ENCODE measurements at regions not wholly inside any gene's neighbourhood (a gene's known extent, or its start where the extent isn't known, plus 50 kb on each side); places are given as distances from the start of the nearest gene placed in this dataset.
"Not testable (repeated sequence)": the region's sequence is repeated elsewhere in the genome, so short reads cannot be mapped to it uniquely, and the experiment has no call there.

DNA sequence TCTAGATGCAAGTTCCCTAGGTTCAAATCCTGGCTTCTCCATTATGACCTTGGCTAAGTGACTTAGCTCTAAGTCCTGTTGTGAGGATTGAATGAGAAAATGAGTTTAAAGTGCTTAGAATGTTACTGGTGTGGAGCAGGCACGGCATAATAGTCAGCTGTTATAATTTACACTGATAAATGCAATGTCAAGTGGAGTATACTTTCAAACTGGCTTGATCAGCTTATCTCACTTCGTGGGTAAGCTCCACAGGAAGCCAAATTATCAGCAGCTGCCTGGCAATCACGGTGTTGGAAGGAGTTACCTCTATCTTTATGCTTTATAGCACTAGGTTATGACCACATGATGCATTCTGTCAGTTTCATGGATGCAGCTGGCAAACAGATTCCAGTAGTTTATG lies 272.8 kb downstream of the OLFM4 start:
- H3K27me3 ChIP-seq (ENCODE audit: control insufficient read depth, insufficient read depth, low read length) = no peaks in the 10 kb centered on the region
- H3K9me3 ChIP-seq (ENCODE audit: control insufficient read depth, insufficient read depth, low read length) = no peaks in the 10 kb centered on the region
- no peaks in the 10 kb centered on the region for H3K36me3 ChIP-seq (ENCODE audit: control insufficient read depth, insufficient read depth, low read length)
- H3K4me3 ChIP-seq (ENCODE audit: low read depth, low read length) = no peak overlapping the region
- H3K9ac ChIP-seq (ENCODE audit: low read depth, low read length) = no peak overlapping the region
- no peaks in the 10 kb centered on the region for H3K4me1 ChIP-seq (ENCODE audit: control insufficient read depth, insufficient read depth, low read length)

DNA sequence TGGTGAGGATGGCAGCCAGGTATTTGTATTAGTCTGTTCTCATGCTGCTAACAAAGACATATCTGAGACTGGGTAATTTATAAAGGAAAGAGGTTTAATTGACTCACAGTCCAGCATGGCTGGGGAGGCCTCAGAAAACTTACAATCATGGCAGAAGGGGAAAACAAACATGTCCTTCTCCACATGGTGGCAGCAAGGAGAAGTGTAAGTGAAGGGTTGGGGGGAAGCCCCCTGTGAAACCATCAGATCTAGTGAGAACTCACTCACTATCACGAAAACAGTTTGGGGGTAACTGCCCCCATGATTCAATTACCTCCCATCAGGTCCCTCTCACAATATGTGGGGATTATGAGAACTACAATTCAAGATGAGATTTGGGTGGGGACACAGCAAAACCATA lies 276.8 kb downstream of the OLFM4 start:
- not testable (repeated sequence) for H3K27me3 ChIP-seq (ENCODE audit: control insufficient read depth, insufficient read depth, low read length); H3K4me1 ChIP-seq (ENCODE audit: control insufficient read depth, insufficient read depth, low read length); H3K9me3 ChIP-seq (ENCODE audit: control insufficient read depth, insufficient read depth, low read length); H3K4me3 ChIP-seq (ENCODE audit: low read depth, low read length); H3K9ac ChIP-seq (ENCODE audit: low read depth, low read length); H3K36me3 ChIP-seq (ENCODE audit: control insufficient read depth, insufficient read depth, low read length)

- Histone ChIP-seq H3K4me3 (ENCODE audit: low read depth, low read length) (peak overlapping the region; percentile 11), H3K4me1 (ENCODE audit: control insufficient read depth, insufficient read depth, low read length) (peaks cover 8% of the 10 kb centered on the region), H3K9ac (ENCODE audit: low read depth, low read length) (no peak overlapping the region), H3K9me3 (ENCODE audit: control insufficient read depth, insufficient read depth, low read length) (no peaks in the 10 kb centered on the region), H3K27me3 (ENCODE audit: control insufficient read depth, insufficient read depth, low read length) (peaks cover 15% of the 10 kb centered on the region), H3K36me3 (ENCODE audit: control insufficient read depth, insufficient read depth, low read length) (no peaks in the 10 kb centered on the region)
Observed at GRCh38 chr13:53310786-53311185, 282.2 kb downstream of the OLFM4 start.

GRCh38 chr13:53311561-53311960 lies 282.9 kb downstream of the OLFM4 start:
- Histone ChIP-seq H3K4me1 (ENCODE audit: control insufficient read depth, insufficient read depth, low read length) (peaks cover 8% of the 10 kb centered on the region), H3K4me3 (ENCODE audit: low read depth, low read length) (no peak overlapping the region), H3K27me3 (ENCODE audit: control insufficient read depth, insufficient read depth, low read length) (peaks cover 15% of the 10 kb centered on the region), H3K9ac (ENCODE audit: low read depth, low read length) (no peak overlapping the region), H3K36me3 (ENCODE audit: control insufficient read depth, insufficient read depth, low read length) (no peaks in the 10 kb centered on the region), H3K9me3 (ENCODE audit: control insufficient read depth, insufficient read depth, low read length) (no peaks in the 10 kb centered on the region)

GRCh38 chr13:53321296-53321801 lies 292.7 kb downstream of the OLFM4 start:
- Histone ChIP-seq H3K27me3 (ENCODE audit: control insufficient read depth, insufficient read depth, low read length) (no peaks in the 10 kb centered on the region), H3K9ac (ENCODE audit: low read depth, low read length) (no peak overlapping the region), H3K4me1 (ENCODE audit: control insufficient read depth, insufficient read depth, low read length) (no peaks in the 10 kb centered on the region), H3K4me3 (ENCODE audit: low read depth, low read length) (no peak overlapping the region), H3K9me3 (ENCODE audit: control insufficient read depth, insufficient read depth, low read length) (no peaks in the 10 kb centered on the region), H3K36me3 (ENCODE audit: control insufficient read depth, insufficient read depth, low read length) (no peaks in the 10 kb centered on the region)

DNA sequence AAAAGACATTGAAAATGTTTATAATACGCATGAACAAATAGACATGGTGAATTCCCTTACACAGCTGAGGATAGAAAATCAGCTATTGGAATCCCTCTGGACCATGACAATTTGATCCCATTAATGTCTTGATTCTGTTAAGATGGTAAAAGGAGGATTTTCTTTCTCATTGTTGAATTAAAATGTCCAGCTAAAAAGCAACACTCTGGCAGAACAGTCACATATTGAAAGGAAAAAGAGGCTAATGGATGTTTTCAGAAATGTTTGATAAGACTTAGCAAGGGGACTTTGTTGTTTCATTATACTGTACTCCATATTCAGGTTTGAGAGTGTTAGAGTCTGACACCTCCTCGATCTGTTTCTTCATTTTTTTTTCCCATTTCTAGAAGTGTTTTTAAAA lies 296.0 kb downstream of the OLFM4 start:
- Histone ChIP-seq H3K9me3 (ENCODE audit: control insufficient read depth, insufficient read depth, low read length) (no peaks in the 10 kb centered on the region), H3K4me3 (ENCODE audit: low read depth, low read length) (no peak overlapping the region), H3K27me3 (ENCODE audit: control insufficient read depth, insufficient read depth, low read length) (no peaks in the 10 kb centered on the region)

DNA sequence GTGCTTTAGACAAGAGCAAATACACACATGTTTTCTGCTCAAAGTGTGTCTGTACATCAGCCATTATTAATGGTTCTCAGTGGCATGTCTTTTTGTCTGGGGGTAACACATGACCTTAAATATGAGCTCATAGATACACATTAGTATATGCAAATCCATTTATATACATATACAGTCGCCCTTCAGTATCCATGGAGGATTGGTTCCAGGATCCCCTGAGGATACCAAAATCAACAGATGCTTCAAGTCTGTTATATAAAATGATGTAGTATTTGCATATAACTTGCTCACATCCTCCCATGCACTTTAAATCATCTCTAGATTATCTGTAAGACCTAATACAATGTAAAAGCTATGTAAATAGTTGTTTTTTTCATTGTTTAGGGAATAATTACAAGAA lies 298.1 kb downstream of the OLFM4 start:
- Histone ChIP-seq H3K4me3 (ENCODE audit: low read depth, low read length) (no peak overlapping the region), H3K27me3 (ENCODE audit: control insufficient read depth, insufficient read depth, low read length) (no peaks in the 10 kb centered on the region), H3K9me3 (ENCODE audit: control insufficient read depth, insufficient read depth, low read length) (no peaks in the 10 kb centered on the region), H3K36me3 (ENCODE audit: control insufficient read depth, insufficient read depth, low read length) (no peaks in the 10 kb centered on the region), H3K4me1 (ENCODE audit: control insufficient read depth, insufficient read depth, low read length) (no peaks in the 10 kb centered on the region), H3K9ac (ENCODE audit: low read depth, low read length) (no peak overlapping the region)

More for the DNA sequence above, 296.0 kb downstream of the OLFM4 start:
- no peaks in the 10 kb centered on the region for H3K4me1 ChIP-seq (ENCODE audit: control insufficient read depth, insufficient read depth, low read length)
- H3K36me3 ChIP-seq (ENCODE audit: control insufficient read depth, insufficient read depth, low read length) = no peaks in the 10 kb centered on the region
- H3K9ac ChIP-seq (ENCODE audit: low read depth, low read length) = no peak overlapping the region

DNA sequence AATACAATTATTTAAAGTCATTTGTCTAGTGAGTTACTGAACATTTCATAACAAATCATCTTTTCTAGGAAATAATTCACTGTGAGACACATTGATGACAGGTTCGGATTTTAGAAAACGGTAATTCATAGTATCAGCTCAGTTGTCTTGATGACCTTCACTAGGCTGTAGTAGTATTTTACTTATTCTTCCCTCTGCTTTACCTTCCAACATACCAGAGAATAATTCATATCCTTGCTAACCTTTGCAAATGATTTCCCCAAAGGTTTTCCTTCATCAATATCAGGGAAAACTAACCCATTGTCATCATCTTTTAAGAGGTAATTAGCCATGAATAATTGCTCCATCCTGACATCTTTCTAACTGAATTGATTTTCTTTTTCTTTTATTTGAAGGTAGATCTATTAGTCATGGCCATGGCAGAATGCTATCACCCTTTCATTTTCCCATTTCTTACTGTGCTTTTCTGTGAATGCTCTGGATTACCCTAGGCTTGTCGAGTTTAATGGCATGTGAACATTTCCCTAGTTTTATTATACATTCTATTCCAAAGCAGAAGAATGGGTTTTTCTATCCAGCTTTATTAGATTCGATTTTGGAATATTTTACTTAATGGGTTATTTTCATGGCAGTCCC lies 299.2 kb downstream of the OLFM4 start:
- H3K9me3 ChIP-seq (ENCODE audit: control insufficient read depth, insufficient read depth, low read length) = no peaks in the 10 kb centered on the region
- H3K4me3 ChIP-seq (ENCODE audit: low read depth, low read length) = no peak overlapping the region
- H3K36me3 ChIP-seq (ENCODE audit: control insufficient read depth, insufficient read depth, low read length) = no peaks in the 10 kb centered on the region
- no peak overlapping the region for H3K9ac ChIP-seq (ENCODE audit: low read depth, low read length)
- no peaks in the 10 kb centered on the region for H3K27me3 ChIP-seq (ENCODE audit: control insufficient read depth, insufficient read depth, low read length)
- no peaks in the 10 kb centered on the region for H3K4me1 ChIP-seq (ENCODE audit: control insufficient read depth, insufficient read depth, low read length)

- Histone ChIP-seq H3K4me3 (ENCODE audit: low read depth, low read length) (no peak overlapping the region), H3K9ac (ENCODE audit: low read depth, low read length) (no peak overlapping the region), H3K4me1 (ENCODE audit: control insufficient read depth, insufficient read depth, low read length) (peaks cover 5% of the 10 kb centered on the region), H3K27me3 (ENCODE audit: control insufficient read depth, insufficient read depth, low read length) (no peaks in the 10 kb centered on the region), H3K36me3 (ENCODE audit: control insufficient read depth, insufficient read depth, low read length) (no peaks in the 10 kb centered on the region), H3K9me3 (ENCODE audit: control insufficient read depth, insufficient read depth, low read length) (no peaks in the 10 kb centered on the region)
Observed at GRCh38 chr13:53336441-53337160, 308.0 kb downstream of the OLFM4 start.

- Histone ChIP-seq H3K36me3 (ENCODE audit: control insufficient read depth, insufficient read depth, low read length) (no peaks in the 10 kb centered on the region), H3K4me3 (ENCODE audit: low read depth, low read length) (no peak overlapping the region)
Observed at GRCh38 chr13:53338760-53339159, 310.1 kb downstream of the OLFM4 start.

DNA sequence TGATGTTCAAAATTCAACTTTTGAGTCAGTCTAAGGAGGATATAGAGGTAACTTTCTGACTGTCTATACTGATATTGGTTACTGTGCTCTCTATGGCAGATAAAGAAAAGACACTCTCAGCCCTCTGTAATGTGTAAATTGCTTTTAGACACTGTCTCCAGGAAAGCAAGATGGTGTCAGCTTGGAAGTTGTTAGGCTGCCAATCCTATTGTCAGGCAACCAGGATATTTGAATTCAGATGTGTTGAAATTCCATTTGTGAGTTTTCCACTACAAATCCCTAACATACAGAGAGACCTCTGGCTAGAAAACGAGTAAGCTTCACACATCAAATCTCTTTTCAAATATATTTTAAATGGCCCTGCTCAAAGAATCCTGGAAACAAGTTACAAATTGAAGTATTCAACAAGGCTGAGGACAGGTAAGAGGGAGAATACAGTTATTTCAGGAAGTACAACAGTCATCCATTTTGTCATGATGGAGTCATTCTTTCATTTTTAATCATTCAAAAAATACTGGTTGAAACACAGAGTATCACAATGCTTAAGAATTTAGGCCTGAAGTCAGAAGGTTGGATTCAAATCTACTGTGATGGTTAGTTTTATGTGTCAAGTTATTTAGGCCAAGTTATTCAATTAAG lies 312.0 kb downstream of the OLFM4 start:
- peaks cover 24% of the 10 kb centered on the region for H3K4me1 ChIP-seq (ENCODE audit: control insufficient read depth, insufficient read depth, low read length)
- no peak overlapping the region for H3K4me3 ChIP-seq (ENCODE audit: low read depth, low read length)
- H3K9me3 ChIP-seq (ENCODE audit: control insufficient read depth, insufficient read depth, low read length) = no peaks in the 10 kb centered on the region
- H3K36me3 ChIP-seq (ENCODE audit: control insufficient read depth, insufficient read depth, low read length) = no peaks in the 10 kb centered on the region
- no peak overlapping the region for H3K9ac ChIP-seq (ENCODE audit: low read depth, low read length)
- no peaks in the 10 kb centered on the region for H3K27me3 ChIP-seq (ENCODE audit: control insufficient read depth, insufficient read depth, low read length)

More at GRCh38 chr13:53338760-53339159, 310.1 kb downstream of the OLFM4 start:
- peaks cover 19% of the 10 kb centered on the region for H3K4me1 ChIP-seq (ENCODE audit: control insufficient read depth, insufficient read depth, low read length)
- H3K27me3 ChIP-seq (ENCODE audit: control insufficient read depth, insufficient read depth, low read length) = no peaks in the 10 kb centered on the region
- no peaks in the 10 kb centered on the region for H3K9me3 ChIP-seq (ENCODE audit: control insufficient read depth, insufficient read depth, low read length)
- no peak overlapping the region for H3K9ac ChIP-seq (ENCODE audit: low read depth, low read length)

GRCh38 chr13:53341144-53341510 lies 312.5 kb downstream of the OLFM4 start:
- no peak overlapping the region for H3K9ac ChIP-seq (ENCODE audit: low read depth, low read length)
- H3K27me3 ChIP-seq (ENCODE audit: control insufficient read depth, insufficient read depth, low read length) = no peaks in the 10 kb centered on the region
- no peaks in the 10 kb centered on the region for H3K9me3 ChIP-seq (ENCODE audit: control insufficient read depth, insufficient read depth, low read length)
- peaks cover 24% of the 10 kb centered on the region for H3K4me1 ChIP-seq (ENCODE audit: control insufficient read depth, insufficient read depth, low read length)
- H3K36me3 ChIP-seq (ENCODE audit: control insufficient read depth, insufficient read depth, low read length) = no peaks in the 10 kb centered on the region
- H3K4me3 ChIP-seq (ENCODE audit: low read depth, low read length) = no peak overlapping the region
